OCI-M1 (cell line): ENCODE measurements at regions not wholly inside any gene's neighbourhood (a gene's known extent, or its start where the extent isn't known, plus 50 kb on each side); places are given as distances from the start of the nearest gene placed in this dataset.
"Not testable (repeated sequence)": the region's sequence is repeated elsewhere in the genome, so short reads cannot be mapped to it uniquely, and the experiment has no call there.

Source experiments
- DNase-seq: peaks from one replicate; lab custom pipeline; 2025; lab: John Stamatoyannopoulos, UW

- no peak for DNase-seq
These were observed 488.1 kb upstream of the ARX start for GRCh38 chrX:25503826-25504225.

DNA sequence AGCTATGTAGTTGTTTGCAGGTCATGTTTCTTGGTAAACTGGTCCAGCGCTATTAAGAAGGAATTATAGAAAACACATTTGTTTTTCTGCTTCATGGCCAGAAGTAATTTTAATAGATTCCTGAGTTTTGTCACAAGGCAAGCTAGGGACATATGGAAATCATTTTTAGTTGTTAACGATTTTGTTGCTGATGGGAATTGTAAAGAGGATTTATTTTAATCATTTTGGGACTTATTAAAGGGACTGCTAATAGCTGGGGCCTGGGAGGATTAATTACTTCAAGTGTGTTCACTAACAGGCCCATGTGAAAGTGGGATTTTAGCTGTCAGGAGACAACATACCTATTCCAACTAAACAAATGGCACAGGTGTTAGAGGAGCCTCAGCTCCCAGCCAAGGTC, 492.0 kb upstream of the ARX start:
- DNase-seq, result no peak

GRCh38 chrX:25519258-25519657, 503.5 kb upstream of the ARX start:
- DNase-seq, result no peak

- not testable (repeated sequence) for DNase-seq
These were observed 506.8 kb upstream of the ARX start for GRCh38 chrX:25522443-25523010.

DNA sequence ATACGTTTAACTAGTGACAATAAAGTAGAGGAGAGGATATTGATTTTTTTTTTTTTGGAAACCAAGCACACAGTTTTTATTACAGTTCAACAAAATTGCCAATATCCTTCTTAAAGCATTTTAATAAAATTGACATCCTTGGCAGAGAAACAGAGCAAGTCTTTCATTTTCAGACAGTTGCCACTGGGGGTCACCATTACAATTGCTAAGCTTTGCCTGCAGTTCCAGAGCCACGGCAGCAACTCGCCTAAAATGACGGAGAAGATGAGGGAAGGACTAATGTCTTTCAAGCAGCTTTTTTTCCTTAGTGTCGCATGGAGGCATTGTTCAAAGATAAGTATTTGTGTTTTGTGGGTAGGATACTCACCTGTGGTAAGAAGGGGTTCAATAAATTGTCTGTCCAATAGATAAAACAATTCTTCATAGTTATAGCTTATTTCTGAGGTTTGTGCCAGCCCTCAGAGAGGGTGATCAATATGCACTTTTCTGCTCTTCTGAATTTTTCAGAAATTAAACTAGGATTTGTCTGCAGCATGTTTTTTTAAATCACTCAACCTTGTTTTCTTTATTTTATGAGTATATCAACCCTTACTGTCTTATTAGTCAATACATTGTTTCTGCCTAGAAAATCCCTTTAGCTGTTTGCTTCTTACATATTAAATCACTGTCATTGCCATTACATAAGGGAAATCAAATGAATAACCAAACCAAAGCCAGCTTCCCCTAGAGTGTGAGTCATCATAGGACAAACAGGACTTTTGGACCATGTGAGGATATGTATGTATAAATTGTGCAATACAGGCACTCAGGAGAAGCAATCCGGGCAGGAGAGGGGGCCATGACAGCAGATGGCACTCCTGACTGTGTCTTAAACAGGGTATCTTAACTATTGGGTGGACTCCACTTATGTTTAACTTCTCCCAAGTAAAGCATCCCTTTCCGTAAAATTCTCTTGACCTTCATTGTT, 508.1 kb upstream of the ARX start:
- peak; percentile 52 for DNase-seq

DNA sequence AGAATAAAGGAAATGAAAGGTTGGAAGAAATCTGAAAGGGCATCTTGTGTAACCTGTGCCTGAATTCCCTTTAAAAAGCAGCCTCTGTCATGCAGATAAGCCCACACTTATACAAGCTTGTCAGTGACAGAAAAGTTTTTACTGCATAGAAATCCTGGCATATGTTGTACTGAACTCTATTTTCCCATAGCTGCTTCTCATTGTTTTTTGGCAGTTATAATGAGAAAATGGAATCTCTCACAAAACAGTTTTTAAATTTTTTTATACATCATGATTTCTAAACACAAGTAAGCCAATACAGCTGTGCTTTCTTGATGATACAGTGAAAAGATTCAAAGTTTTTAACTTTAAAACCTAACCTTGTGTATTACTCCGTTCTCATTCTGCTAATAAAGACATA, 511.4 kb upstream of the ARX start:
- no peak for DNase-seq

GRCh38 chrX:25527596-25527995, 511.8 kb upstream of the ARX start:
- peak; percentile 1 for DNase-seq

GRCh38 chrX:25531096-25531495, 515.3 kb upstream of the ARX start:
- DNase-seq, result no peak

GRCh38 chrX:25534091-25534490, 518.3 kb upstream of the ARX start:
- DNase-seq, result no peak

DNA sequence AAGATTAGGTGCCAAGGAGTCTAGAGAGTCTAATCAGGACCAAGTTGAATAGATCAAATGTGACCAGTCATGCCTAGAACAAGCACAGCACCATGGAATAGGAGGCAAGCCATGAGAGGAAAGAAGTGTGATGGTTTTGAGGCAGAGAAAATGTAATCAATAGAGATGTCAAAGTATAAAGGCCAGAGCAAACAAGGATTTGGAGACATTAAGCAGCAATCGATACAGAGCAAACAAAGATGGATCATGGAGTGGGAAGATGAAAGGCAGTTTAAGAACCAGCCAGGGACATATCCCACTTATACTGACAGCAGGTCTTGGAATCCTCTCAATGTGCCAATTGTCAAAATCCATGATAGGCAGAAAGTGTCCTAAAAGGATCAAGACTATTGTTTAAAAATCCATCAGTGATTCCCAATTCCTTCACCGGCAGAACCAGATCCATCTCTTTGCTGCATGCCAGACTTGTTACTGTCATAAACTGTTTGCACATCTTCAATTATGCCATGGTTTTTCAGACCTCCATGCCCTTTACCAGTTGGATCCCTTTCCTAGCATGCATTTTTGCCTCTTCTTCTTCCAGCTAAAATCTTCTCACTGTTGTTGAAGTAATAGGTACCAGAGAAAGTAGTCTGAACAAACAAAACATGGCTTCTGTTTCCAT, 520.7 kb upstream of the ARX start:
- DNase-seq, result no peak

DNA sequence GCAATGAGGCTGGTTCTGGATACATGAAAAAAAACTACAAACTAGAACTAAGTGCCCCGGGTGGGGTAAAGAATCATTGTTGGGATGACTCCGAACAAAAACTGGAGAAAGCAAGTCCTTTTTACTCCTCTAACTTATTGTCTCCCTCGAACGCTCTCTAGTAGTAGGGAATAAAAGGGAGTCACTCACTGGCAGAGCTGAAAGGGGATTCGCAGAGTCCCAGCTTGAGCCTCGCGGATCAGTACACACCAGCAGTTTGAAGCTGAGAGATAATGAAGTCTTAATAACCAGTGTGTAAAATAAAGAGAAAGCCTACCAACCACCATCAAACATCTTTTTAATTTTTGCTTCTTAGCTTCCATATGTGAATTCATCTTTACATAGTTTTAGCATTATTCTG, 521.9 kb upstream of the ARX start:
- DNase-seq, result no peak

GRCh38 chrX:25544641-25545040, 528.9 kb upstream of the ARX start:
- no peak for DNase-seq

GRCh38 chrX:25548811-25549210, 533.0 kb upstream of the ARX start:
- DNase-seq, result no peak

DNA sequence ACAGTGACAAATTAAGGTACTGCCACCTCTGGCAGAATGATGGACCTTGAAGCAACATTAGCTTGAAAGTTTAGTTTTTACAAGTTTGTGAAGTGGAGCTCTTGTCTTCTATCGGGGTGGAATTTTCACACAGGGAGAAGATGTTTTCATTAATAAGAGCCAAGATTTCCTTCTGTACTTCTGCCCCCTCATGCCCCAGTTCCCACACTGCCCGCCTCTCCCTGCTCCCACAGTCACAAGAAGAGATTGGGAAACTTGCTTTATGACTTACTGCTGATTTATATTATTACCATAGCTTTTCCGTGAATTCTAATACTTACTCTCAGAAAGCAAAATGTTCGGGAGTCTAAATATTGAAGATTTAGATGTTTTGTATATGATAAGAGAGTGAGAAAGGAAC, 539.8 kb upstream of the ARX start:
- no peak for DNase-seq

- no peak for DNase-seq
These were observed 542.4 kb upstream of the ARX start for GRCh38 chrX:25558137-25558536.

DNA sequence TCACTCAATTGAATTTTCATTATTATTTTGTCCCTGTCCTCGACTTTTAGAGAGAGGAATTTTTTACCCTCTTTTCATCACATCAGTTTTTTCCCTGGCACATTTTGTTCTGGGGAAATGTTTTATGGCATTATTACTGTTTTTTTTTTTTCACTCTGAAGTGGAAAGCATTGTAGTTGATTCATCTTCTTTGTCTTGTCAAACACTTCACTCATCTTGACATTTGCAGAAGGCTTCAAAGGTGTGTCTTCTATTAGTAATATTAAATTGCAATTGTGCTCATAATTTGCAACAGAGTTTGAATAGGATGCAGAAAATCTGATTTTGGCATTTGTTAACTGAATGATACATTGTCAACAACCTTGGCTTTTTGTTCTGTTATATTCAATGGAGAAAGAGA, 545.4 kb upstream of the ARX start:
- no peak for DNase-seq

- no peak for DNase-seq
These were observed 557.9 kb upstream of the ARX start for GRCh38 chrX:25573631-25574030.

- no peak for DNase-seq
These were observed 541.2 kb upstream of the MAGEB18 start for GRCh38 chrX:25596921-25597320.

DNA sequence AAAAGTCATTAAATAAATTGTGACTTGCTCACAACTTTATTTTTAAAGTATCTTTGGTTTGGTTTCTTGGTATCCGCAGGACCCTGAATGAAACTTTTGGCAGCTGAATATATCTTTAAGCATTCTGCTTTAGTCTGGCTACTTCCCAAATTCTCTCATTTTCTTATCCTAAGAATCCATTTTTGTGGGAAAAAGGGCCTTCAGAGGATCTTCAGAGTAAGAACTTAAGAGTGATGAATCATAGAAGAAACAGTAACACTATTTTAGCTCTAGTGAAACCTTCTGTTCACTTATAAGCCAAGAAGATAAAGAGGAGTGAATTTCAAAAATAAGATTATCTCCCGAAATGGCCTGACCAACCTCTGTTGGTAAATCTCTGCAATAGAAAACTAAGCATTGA, 540.6 kb upstream of the MAGEB18 start:
- no peak for DNase-seq

DNA sequence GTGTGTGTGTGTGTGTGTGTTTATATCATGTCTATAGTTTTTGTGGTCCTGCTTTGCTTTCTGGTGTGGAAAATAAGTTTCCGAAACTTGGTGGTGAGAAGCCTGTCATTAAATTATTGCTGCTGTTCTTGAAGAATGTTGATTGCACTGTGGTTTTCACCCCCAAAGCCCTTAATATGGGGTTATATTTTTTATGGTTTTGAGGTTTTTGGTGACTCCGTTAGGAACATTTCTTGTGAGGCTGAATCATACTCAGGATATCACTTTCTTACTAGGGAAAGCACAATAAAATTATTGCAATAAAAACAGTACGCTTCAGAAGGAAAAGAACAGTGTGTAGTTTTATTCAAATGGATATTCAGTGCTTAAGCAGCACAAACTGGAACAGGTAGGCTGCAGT, 539.1 kb upstream of the MAGEB18 start:
- no peak for DNase-seq

- peak; percentile 0 for DNase-seq
These were observed 537.4 kb upstream of the MAGEB18 start for GRCh38 chrX:25600776-25601175.

DNA sequence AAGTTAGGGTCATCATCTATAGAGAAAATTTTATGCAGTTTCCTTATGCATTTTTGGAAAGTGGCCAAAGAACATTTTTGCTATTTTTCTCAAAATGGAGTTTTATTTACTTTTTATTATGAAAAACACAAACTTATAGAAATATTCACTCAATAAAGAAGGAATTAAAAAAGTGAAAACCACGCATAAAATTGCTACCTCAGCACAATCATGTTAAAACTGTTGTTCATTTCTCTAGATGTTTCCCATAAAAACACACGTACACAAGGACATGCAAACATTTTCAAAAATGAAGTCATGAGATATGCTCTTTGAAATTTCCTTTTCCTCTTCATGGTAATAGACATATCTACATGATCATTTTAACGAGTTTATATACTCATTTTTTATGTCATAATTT, 536.8 kb upstream of the MAGEB18 start:
- DNase-seq, result no peak

GRCh38 chrX:25618248-25618647, 519.9 kb upstream of the MAGEB18 start:
- DNase-seq, result no peak
